ENCODE measurements at regions not wholly inside any gene's neighbourhood (a gene's known extent, or its start where the extent isn't known, plus 50 kb on each side); places are given as distances from the start of the nearest gene placed in this dataset.
A peak's percentile ranks its signal among the peaks of the same experiment; 100 is the strongest.

GRCh38 chr11:37107831-37108230, 509.8 kb upstream of the RAG2 start:
- H3K4me1 ChIP-seq (ENCODE audit: insufficient read depth, low read length, poor library complexity, severe bottlenecking), result no peaks in the 10 kb centered on the region
- H3K27ac ChIP-seq (ENCODE audit: low read depth, low read length, poor library complexity, severe bottlenecking), result no peak overlapping the region
- H3K4me2 ChIP-seq (ENCODE audit: low read length), result no peak overlapping the region
- H3K4me3 ChIP-seq (ENCODE audit: low read depth, low read length, poor library complexity, severe bottlenecking), result no peak overlapping the region
- H3K79me2 ChIP-seq (ENCODE audit: insufficient read depth, low read depth, low read length), result no peaks in the 10 kb centered on the region
- no TSS peak for BruUV-seq (replicated peaks)
- no peak overlapping the region for H2AFZ ChIP-seq (ENCODE audit: low read length)
- DNase-seq (ENCODE audit: low spot score), result no peak
- ChIA-PET CTCF (ENCODE audit: unreplicated experiment) (no interaction called here), POLR2A (interaction anchor here (1.1 kb wide), 1 partner anchor 9 kb away, joined by 3 read pairs; no protein-coding TSS in a partner anchor)
- intact Hi-C loops (cut with micrococcal nuclease; ENCODE audit: unreplicated experiment), result no loop called here
- H4K20me1 ChIP-seq (ENCODE audit: insufficient read depth, low read length), result no peaks in the 10 kb centered on the region
- H3K9me3 ChIP-seq (ENCODE audit: low read length), result no peaks in the 10 kb centered on the region
- no peaks in the 10 kb centered on the region for H3K36me3 ChIP-seq (ENCODE audit: insufficient read depth, low read length)
- no peak for TF ChIP-seq EZH2phosphoT487 (IDR thresholded peaks at IDR 0.05; ENCODE audit: borderline replicate concordance, low read depth, low read length)
- TF ChIP-seq, protein P1, sequence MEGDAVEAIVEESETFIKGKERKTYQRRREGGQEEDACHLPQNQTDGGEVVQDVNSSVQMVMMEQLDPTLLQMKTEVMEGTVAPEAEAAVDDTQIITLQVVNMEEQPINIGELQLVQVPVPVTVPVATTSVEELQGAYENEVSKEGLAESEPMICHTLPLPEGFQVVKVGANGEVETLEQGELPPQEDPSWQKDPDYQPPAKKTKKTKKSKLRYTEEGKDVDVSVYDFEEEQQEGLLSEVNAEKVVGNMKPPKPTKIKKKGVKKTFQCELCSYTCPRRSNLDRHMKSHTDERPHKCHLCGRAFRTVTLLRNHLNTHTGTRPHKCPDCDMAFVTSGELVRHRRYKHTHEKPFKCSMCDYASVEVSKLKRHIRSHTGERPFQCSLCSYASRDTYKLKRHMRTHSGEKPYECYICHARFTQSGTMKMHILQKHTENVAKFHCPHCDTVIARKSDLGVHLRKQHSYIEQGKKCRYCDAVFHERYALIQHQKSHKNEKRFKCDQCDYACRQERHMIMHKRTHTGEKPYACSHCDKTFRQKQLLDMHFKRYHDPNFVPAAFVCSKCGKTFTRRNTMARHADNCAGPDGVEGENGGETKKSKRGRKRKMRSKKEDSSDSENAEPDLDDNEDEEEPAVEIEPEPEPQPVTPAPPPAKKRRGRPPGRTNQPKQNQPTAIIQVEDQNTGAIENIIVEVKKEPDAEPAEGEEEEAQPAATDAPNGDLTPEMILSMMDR (conservative IDR thresholded peaks at IDR 0.05; ENCODE audit: low read length), result no peak
- H3K9me2 ChIP-seq (ENCODE audit: insufficient read depth, low read length), result no peaks in the 10 kb centered on the region

- Histone ChIP-seq H2AFZ (ENCODE audit: low read length) (no peak overlapping the region), H3K36me3 (ENCODE audit: insufficient read depth, low read length) (no peaks in the 10 kb centered on the region), H4K20me1 (ENCODE audit: insufficient read depth, low read length) (no peaks in the 10 kb centered on the region), H3K4me2 (ENCODE audit: low read length) (no peak overlapping the region), H3K9me3 (ENCODE audit: low read length) (no peaks in the 10 kb centered on the region), H3K4me3 (ENCODE audit: low read depth, low read length, poor library complexity, severe bottlenecking) (no peak overlapping the region), H3K9me2 (ENCODE audit: insufficient read depth, low read length) (no peaks in the 10 kb centered on the region), H3K27ac (ENCODE audit: low read depth, low read length, poor library complexity, severe bottlenecking) (no peak overlapping the region), H3K79me2 (ENCODE audit: insufficient read depth, low read depth, low read length) (no peaks in the 10 kb centered on the region), H3K4me1 (ENCODE audit: insufficient read depth, low read length, poor library complexity, severe bottlenecking) (no peaks in the 10 kb centered on the region)
- ChIA-PET POLR2A (no interaction called here), CTCF (ENCODE audit: unreplicated experiment) (no interaction called here)
- no TSS peak for BruUV-seq (replicated peaks)
- DNase-seq (ENCODE audit: low spot score), result no peak
- TF ChIP-seq, protein P1 (conservative IDR thresholded peaks at IDR 0.05; ENCODE audit: low read length), result peak; percentile 55; the same call in 1 of the 2 replicates
- no peak for TF ChIP-seq EZH2phosphoT487 (IDR thresholded peaks at IDR 0.05; ENCODE audit: borderline replicate concordance, low read depth, low read length)
- intact Hi-C loops (cut with micrococcal nuclease; ENCODE audit: unreplicated experiment), result no loop called here
Measured at GRCh38 chr11:37107415-37107814, 509.4 kb upstream of the RAG2 start.

DNA sequence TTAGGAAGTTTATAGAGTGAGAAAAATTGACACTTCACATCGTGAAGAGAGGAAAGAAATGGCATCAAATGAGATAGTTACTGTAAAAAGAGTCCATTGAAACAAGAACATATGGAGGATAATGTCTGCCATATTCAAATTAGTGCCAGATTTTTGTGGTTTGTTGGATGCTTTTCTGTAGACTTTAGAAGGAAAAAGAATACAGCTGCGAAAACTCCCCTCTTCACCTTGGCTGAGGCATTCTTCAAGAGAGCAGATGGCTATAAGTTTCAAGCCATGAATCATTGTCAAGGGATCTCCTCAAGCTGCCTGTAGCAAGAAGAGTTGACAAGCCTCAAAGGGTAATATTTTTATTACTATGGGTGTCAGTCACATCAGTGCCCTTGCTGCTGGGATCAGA, 507.4 kb upstream of the RAG2 start:
- no peak overlapping the region for H2AFZ ChIP-seq (ENCODE audit: low read length)
- H3K4me3 ChIP-seq (ENCODE audit: low read depth, low read length, poor library complexity, severe bottlenecking), result no peak overlapping the region
- BruUV-seq (replicated peaks), result no TSS peak
- H3K9me2 ChIP-seq (ENCODE audit: insufficient read depth, low read length), result no peaks in the 10 kb centered on the region
- no peak for DNase-seq (ENCODE audit: low spot score)
- H3K9me3 ChIP-seq (ENCODE audit: low read length), result no peaks in the 10 kb centered on the region
- no peak overlapping the region for H3K27ac ChIP-seq (ENCODE audit: low read depth, low read length, poor library complexity, severe bottlenecking)
- no peak for TF ChIP-seq EZH2phosphoT487 (IDR thresholded peaks at IDR 0.05; ENCODE audit: borderline replicate concordance, low read depth, low read length)
- TF ChIP-seq, protein P1 (conservative IDR thresholded peaks at IDR 0.05; ENCODE audit: low read length), result no peak
- intact Hi-C loops (cut with micrococcal nuclease; ENCODE audit: unreplicated experiment), result no loop called here
- H3K4me1 ChIP-seq (ENCODE audit: insufficient read depth, low read length, poor library complexity, severe bottlenecking), result no peaks in the 10 kb centered on the region
- H3K4me2 ChIP-seq (ENCODE audit: low read length), result no peak overlapping the region
- H3K79me2 ChIP-seq (ENCODE audit: insufficient read depth, low read depth, low read length), result no peaks in the 10 kb centered on the region
- POLR2A ChIA-PET, result no interaction called here
- H4K20me1 ChIP-seq (ENCODE audit: insufficient read depth, low read length), result no peaks in the 10 kb centered on the region
- CTCF ChIA-PET (ENCODE audit: unreplicated experiment), result interaction anchor here (0.6 kb wide), 1 partner anchor 204 kb away, joined by 3 read pairs; no protein-coding TSS in a partner anchor
- no peaks in the 10 kb centered on the region for H3K36me3 ChIP-seq (ENCODE audit: insufficient read depth, low read length)

Data from OCI-LY7 (cell line).